Neutrophil (primary cell): ENCODE measurements at regions not wholly inside any gene's neighbourhood (a gene's known extent, or its start where the extent isn't known, plus 50 kb on each side); places are given as distances from the start of the nearest gene placed in this dataset.

Source experiments
- H3K27ac ChIP-seq: fragments of 200-600 bp; sonication (generic); 2 replicates; pipeline ENCODE4 v1.5.1; 2016; ENCODE audit warnings: mild to moderate bottlenecking, moderate library complexity
- H3K27me3 ChIP-seq: fragments of 200-600 bp; sonication (generic); 2 replicates; pipeline ENCODE4 v1.6.0; 2016; ENCODE audit warnings: mild to moderate bottlenecking
- H3K36me3 ChIP-seq: fragments of 200-600 bp; sonication (generic); 2 replicates; pipeline ENCODE4 v1.5.1; 2017
- H3K4me1 ChIP-seq, 2 experiments: fragments of 200-600 bp in 1 of 2; sonication (generic) in 1 of 2; 1 replicate in 1 of 2; 2 replicates in 1 of 2; pipeline versions ENCODE4 v1.5.1 to v1.6.1; 2013 to 2016; ENCODE audit warnings: low read depth in 1 of 2, low read length in 1 of 2, mild to moderate bottlenecking in 1 of 2, moderate library complexity in 1 of 2; ENCODE audit not compliant: control insufficient read depth in 1 of 2, insufficient read depth in 1 of 2
- H3K4me3 ChIP-seq, 2 experiments: fragments of 200-600 bp in 1 of 2; sonication (generic) in 1 of 2; 1 replicate in 1 of 2; 2 replicates in 1 of 2; pipeline ENCODE4 v1.5.1; 2013 to 2016; ENCODE audit warnings: low read depth in 1 of 2, low read length in 1 of 2, mild to moderate bottlenecking in 1 of 2, moderate library complexity in 1 of 2
- H3K9me3 ChIP-seq: fragments of 200-600 bp; sonication (generic); 2 replicates; pipeline ENCODE4 v1.5.1; 2016
- CTCF ChIP-seq: fragments of 200-600 bp; sonication (generic); IDR thresholded peaks from 2 replicates; pipeline ENCODE4 v1.5.1; 2016; ENCODE audit warnings: antibody characterized with exemption

GRCh38 chr15:98382139-98382538 is 266.2 kb upstream of the IGF1R start:
- Histone ChIP-seq H3K4me3 (no peak overlapping the region), H3K27ac (no peak overlapping the region), H3K27me3 (peaks cover 7% of the 10 kb centered on the region), H3K4me1 (no peaks in the 10 kb centered on the region), H3K36me3 (no peaks in the 10 kb centered on the region), H3K9me3 (no peaks in the 10 kb centered on the region)
- no peak for TF ChIP-seq CTCF

GRCh38 chr15:98383571-98383970 is 264.8 kb upstream of the IGF1R start:
- no peak for TF ChIP-seq CTCF
- H3K27me3 ChIP-seq: peaks cover 7% of the 10 kb centered on the region

GRCh38 chr15:98384328-98385029 is 263.9 kb upstream of the IGF1R start:
- Histone ChIP-seq H3K9me3 (no peaks in the 10 kb centered on the region), H3K4me1 (no peaks in the 10 kb centered on the region), H3K4me3 (no peak overlapping the region), H3K27me3 (peaks cover 7% of the 10 kb centered on the region), H3K27ac (no peak overlapping the region), H3K36me3 (no peaks in the 10 kb centered on the region)
- TF ChIP-seq CTCF: no peak

More at GRCh38 chr15:98383571-98383970, 264.8 kb upstream of the IGF1R start:
- no peak overlapping the region for H3K27ac ChIP-seq
- no peaks in the 10 kb centered on the region for H3K36me3 ChIP-seq
- H3K4me1 ChIP-seq: no peaks in the 10 kb centered on the region
- no peak overlapping the region for H3K4me3 ChIP-seq
- H3K9me3 ChIP-seq: no peaks in the 10 kb centered on the region

GRCh38 chr15:98385752-98386381 is 262.5 kb upstream of the IGF1R start:
- no peak for TF ChIP-seq CTCF
- Histone ChIP-seq H3K36me3 (no peaks in the 10 kb centered on the region), H3K4me3 (no peak overlapping the region), H3K4me1 (no peaks in the 10 kb centered on the region), H3K9me3 (no peaks in the 10 kb centered on the region), H3K27ac (no peak overlapping the region), H3K27me3 (peaks cover 7% of the 10 kb centered on the region)

- no peaks in the 10 kb centered on the region for H3K36me3 ChIP-seq
- no peak overlapping the region for H3K4me3 ChIP-seq
- peaks cover 7% of the 10 kb centered on the region for H3K27me3 ChIP-seq
- no peaks in the 10 kb centered on the region for H3K9me3 ChIP-seq
- no peaks in the 10 kb centered on the region for H3K4me1 ChIP-seq
- no peak for TF ChIP-seq CTCF
- no peak overlapping the region for H3K27ac ChIP-seq
Observed at GRCh38 chr15:98386561-98386960, 261.8 kb upstream of the IGF1R start.
